Globus pallidus (tissue), 1 donor: ENCODE measurements at regions not wholly inside any gene's neighbourhood (a gene's known extent, or its start where the extent isn't known, plus 50 kb on each side); places are given as distances from the start of the nearest gene placed in this dataset.

Experiments used
- DNase-seq: peaks from one replicate; pipeline ENCODE4 v3.0.0-alpha.2; 2015; ENCODE audit warnings: low spot score

DNA sequence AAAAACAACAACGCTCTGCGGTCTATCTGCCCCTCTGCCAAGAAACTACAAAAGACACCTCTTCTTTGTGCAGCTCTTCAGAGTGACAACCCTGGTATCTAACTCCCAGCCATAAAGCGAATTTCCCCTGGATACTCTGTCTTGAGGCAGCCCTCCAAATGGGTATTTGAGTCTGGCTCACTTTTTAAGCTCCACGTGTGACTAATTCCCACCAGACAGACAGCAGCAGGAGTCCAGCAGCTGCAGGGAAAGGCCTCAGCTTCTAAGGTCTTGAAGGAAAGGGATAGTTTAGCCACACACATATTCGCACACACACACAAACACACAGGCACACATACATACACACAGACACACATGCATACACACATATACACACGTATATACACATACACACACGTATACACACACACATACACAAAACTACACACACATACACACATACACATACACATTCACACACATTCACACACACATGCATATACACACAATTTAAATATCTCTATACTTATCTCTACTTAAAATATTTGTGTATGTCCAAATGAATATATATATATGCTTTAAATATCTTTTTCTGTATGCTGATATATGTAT lies 188.8 kb downstream of the TSHZ3 start:
- DNase-seq = no peak

DNA sequence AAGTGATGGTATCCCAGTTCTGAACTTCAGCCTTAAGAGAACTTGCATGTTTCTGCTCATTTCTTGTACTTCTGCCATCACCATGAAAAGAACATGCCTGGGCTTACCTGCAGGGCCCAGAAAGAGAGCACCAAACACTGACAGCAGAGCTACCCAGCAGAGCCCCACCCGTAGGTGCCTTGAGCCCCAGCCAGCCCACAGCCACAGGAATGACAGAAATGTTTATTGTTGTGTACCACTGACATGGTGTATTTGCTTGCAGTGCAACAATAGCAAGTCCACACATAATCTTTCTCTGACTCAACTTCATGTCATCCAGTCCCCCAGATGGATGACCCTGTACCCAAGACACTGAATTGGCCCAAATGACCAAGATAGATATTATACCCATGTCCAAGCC lies 195.2 kb downstream of the TSHZ3 start:
- no peak for DNase-seq

DNA sequence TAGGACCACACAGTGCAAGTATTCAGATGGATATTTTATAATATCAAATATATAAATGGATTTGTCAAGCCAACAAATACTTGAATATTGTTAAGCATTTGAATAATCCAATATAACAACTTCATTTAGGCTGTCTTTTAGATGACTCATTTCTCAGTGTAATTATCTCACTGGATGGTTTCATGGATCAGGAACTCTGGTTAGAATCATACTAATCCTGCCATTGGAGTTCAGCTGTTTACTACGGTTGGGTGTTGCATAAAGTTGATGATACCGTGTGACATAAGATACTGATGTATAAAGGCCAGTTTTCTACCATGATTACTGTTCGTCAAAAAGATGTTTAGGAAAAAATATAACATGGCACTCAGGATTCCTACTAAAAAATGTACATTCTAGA lies 196.3 kb downstream of the TSHZ3 start:
- no peak for DNase-seq

DNA sequence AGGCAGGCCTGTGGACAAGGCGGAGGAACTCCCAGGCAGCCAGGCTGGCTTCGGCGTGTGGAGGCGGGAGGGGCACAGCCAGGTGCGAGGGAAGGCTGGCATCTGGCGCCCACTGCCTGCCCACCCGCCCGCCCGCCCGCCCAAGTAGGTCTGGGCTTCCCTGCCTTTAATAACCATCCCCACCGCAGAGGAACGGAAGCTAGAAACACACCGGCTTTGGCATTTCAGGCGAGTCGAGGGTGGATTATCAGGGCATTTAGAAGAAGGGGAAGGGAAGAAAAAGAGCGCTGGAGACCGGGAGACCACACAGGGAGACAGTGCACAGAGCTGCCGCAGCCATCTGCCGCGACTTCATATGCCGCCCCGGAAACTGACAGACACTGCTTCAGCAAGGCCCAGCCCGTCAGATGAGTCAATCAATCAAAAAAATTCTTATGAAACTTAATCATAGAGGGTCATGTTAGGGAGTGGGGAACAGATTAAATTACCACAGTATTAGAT lies 199.7 kb downstream of the TSHZ3 start:
- DNase-seq = no peak

DNA sequence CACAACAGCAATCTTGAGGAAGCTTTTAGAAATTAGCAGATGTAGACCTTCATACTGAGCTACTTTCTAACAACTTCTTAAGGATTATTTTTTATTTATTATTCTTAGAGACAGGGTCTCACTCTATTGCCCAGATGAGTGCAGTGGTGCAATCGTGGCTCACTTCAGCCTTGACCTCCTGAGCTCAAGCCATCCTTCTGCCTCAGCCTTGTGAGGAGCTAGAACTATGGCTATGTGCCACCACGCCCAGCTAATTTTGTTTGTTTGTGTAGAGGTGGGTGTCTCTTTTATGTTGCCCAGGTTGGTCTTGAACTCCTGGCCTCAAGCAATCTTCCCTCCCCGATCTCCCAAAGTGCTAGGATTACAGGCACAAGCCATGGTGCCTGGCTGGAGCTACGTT lies 200.6 kb downstream of the TSHZ3 start:
- no peak for DNase-seq

DNA sequence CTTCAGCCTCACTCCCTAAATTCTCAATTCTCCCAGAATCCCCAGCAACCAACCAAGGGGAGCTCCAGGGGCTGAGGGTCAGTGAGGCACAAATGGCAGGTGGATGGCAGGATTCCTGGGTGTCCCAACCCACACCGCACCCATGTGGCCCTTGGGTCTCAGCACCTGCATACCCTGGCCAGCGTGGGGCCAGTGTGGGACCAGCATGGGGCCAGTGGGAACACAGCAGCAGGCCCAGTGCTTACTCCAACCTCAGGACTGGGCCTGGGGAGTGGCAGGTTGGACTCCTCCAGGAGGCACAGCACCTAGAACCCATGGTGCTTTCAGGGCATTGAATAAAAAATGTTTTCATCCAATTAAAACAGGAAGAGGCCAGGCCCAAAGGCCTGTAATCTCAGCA lies 202.0 kb downstream of the TSHZ3 start:
- no peak for DNase-seq

DNA sequence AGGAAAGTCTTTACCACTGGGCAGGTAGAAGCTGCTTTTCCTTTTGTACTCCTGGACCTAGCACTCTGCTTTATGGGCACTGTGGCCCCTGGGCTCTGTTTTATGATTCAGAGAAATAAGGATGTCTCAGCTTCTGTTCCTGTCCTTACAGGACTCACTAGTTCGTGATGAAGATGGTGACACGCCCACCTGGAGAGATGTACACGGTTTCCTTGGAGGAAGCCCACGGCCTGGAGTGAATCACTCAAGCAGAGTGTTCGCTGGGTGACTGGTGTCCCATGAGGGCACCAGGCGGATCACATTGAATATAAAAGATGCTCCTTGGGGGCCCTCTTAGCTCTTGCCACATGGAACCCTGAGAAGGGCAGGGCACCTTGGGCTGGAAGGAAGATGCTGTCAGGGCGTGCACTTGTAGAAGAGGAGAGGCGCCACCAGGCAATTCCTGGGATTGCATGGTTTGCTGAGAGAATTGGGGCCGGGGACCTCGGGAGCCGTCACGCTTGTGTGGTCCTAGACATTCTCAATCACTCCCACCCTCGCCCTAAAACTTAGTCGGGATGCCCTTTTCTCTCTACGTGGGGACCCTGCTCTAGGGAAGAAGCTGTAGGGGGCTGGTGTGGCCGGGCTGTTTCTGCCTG lies 202.6 kb downstream of the TSHZ3 start:
- no peak for DNase-seq

DNA sequence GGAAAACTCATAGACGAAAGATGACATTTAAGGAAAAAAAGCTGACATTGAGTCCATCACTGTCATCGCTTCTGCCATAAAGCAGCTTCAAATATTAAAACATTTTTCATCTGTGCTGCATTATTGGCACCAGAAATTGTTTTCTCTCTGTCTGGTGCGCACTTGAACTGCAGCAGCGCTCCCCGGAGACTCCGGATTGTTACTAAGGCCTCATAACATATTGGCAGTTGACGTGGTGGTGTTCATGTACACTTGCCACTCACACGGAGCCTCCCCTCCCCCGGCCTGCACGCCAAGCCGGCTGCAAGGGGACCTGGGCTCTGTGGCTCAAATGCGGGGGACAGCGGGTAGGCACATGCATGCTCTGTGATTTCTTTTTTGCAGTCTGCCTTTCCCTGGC lies 203.2 kb downstream of the TSHZ3 start:
- no peak for DNase-seq

DNA sequence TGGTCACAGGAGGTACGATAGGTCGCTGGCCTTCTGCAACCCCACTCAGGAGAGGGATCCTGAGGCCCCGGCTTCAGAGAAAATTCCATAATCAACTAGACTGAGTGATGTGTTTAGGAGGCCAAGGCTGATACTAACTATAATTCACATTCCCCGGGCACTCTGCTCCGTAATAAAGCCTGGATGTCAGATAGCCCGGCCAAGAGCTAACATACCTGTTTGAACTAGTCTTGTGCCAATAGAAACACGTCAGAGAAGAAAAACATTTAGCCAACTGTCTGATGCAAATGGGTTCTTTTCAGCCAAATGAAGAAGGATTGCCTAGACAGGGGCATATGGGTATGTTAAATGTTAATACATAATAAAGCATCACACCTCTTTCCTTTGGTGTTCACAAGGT lies 204.2 kb downstream of the TSHZ3 start:
- no peak for DNase-seq

DNA sequence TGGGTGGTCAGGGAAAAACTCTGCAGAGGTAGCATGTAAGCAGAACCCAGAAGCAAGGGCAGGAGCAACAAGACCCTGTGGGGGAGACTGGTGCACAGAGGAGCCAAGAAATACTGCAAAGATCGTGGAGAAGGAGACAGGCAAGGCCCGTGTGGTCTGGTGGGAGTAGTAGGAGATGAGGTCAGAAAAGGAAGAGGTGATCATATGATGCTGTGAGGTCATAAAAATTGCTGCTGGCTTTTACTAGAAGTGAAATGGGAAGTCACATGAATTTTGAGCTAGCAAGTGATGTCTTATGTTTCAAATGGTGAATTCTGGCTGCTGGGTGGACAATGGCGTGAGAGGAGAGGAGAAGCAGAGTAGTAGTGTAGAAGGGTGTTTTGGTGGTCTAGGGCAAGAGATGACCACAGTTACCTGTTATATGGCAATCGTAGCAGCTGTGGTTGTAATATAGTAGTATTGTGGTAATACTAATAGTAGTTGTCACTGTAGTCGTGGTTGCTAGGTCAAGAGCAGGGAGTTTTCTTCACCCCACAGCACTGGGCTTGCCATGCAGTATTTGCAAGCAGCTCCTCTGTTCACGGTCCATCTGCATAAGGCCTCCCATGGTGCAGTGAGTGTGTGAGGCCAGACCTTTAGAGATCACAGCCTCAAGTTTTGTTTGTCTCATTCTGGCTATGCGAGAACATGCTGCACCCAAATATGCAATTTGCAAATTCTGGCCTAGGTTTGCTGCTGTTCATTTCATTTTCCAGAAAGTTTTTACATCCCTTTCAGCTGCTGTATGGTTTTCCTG lies 205.0 kb downstream of the TSHZ3 start:
- no peak for DNase-seq

DNA sequence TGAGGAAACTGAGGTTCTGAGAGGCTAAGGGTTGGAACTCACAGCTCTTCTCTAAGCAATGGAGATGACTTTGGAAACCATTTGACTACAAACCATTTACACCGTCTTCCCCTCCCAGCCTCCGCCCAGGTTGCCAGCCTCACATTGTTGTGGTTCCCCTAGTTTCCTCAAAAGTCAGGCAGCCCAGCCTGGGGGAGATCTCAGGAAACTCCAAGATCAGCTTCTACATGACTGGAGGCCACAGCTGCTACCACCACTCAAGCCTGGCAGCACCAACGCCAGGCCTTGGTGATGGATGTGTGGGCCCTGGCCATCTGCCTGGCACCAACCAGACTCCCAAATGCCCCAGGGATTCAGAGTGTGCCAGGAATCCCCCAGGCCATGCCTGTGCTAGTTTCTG lies 207.9 kb downstream of the TSHZ3 start:
- DNase-seq = no peak

DNA sequence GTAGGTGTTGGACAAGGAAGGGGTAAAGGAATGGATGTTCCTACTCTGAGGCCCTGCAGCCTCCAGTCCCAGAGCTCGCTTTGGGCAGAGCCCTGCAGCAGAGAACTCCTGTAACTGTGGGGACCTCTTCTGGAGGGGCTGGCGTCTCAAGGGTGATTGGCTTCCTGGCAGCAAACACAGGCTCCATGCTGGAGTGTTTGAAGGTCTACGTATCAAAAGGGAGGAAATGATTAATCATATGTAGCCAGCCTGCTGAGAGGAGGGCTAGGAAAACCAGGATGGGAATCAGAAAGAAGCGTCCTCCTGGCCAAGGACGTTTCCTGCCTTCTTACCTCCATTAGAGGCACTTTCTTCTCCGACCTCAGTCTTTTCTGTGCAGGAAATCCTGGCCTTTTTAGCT lies 208.5 kb downstream of the TSHZ3 start:
- DNase-seq = no peak

DNA sequence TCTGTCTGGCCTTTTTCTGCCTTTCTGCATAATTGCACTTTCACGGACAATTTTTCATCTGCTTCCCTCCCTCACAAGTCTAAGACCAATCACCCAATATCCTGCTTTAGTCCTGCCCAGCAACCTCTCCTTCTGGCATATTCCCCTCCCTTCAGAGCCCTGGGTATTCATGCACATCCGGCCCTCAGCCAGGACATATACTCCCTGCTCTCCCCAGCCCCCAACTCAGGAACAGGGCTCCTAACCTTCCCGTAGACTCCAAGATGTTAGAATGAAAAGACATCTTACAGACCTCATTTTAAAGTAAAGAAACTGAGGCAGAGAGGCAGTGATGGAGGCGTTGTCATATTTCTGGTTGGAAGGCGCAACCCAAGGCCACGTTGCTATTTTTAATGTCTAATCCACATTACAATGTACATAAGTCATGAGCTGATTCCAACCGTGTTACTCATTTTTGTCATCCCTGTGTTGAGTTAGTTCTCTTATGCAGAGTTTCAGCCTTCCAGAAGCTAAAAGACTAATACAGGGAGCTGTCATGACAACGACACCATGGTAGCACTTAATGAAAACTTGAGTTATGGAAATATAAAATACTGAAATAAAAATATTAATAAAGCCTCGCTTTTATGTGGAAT lies 209.2 kb downstream of the TSHZ3 start:
- DNase-seq = no peak

DNA sequence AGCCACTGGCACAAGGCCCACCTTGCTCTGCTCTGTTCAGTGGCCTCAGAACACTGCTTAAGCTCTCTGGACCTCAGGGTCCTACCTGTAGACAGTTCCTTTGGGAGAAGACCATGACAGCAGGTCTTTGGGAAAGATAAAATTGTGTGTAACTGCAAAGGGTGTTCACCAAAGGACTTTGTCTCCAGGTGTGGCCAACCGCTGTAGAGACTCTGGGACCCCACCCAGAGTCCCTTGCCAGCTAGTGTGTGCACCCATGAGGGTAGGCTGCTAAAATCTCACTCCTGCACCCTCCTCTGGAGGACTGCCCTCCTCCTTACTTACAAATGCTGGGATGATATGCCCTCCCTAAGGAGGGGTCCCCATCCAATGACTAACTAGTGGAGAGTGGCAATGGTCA lies 211.2 kb downstream of the TSHZ3 start:
- no peak for DNase-seq

DNA sequence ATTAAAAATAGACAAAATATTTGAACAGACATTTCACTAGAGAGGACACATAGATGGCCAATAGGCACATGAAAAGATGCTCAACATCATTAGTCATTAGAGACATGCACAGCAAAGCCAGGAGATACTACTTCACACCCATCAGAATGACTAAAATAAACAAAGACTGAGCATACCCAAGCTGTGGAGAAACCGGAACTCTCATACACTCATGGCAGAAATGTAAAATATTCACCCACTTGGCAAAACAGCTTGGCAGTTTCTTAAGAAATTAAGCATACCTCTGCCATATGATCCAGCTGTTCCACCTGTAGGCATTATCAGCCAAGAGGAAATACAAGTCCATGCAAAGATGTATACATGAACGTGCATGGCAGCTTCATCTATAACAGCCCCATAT lies 213.4 kb downstream of the TSHZ3 start:
- DNase-seq = no peak

DNA sequence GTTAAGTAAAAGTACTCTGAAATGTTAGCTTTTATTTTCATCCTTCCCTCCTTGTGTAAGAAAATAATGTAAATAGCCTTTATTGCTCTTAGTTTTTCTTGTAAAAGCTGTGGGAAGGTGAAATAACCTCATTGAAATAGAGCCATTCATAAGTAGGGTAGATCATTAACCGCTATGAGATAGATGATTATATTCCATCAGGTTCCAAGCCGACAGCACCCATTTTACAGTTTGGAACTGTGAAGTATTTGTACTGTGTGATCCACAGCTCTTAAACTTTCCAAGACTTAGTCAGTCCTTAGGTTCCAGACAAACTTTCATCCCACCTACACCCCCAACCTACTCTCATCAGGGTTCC lies 216.5 kb downstream of the TSHZ3 start:
- no peak for DNase-seq

DNA sequence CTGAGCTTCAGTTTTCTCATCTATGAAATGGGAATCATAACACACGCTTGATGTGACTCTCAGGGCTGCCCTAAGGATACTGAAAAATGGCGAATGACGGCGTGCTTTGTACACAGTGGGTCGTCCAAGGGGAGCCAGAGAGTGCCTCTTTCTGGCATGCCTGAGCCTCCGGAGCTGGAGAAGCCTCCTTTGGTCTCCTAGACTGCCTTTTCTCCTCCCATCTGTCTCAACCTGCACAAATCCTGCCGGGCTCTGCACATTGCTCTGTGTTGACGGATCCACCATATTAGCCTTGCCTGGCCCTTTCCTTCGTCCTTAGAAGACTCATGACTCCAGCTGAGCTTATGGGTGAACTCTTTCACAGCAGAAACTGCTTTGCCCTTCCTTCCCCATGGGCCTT lies 220.9 kb downstream of the TSHZ3 start:
- no peak for DNase-seq

DNA sequence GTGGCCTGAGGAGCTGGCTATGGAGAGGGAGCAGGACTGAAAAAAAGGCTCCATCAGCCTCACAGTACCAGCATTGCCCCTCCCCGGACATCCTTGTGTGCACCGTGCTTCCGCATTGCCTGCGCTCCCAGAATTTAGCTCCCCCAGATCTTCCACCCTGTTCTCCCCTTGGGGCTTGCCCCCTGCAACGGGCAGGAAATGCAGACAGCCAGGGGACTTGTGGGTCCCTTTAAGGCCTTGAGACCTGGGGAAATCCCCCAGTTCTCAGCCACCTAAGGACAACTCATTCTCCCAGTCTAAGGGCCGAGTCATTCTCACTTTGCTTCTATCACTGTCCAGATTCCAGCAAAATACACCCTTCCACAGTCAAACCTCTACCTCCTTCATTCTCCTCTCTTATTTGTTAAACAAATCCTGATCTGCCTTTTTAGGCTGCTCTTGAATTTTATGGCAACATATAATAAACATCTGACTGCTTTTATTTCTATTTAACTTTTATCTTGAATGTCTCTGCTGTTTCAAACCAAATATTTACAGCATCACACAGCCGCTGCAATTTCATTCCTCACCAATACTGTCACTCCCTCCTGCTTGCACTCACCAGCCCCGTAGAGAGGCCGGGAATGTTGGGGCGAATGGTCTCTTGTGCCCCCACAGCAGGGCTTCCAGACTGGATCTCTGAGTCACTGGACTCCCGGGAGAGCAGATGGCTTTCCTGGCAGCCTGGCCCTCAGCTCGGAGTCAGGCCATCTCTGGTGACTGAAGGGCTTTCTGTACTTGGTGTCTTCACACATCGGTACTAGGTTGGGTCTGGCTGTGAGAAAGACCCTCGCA lies 221.9 kb downstream of the TSHZ3 start:
- DNase-seq = no peak

DNA sequence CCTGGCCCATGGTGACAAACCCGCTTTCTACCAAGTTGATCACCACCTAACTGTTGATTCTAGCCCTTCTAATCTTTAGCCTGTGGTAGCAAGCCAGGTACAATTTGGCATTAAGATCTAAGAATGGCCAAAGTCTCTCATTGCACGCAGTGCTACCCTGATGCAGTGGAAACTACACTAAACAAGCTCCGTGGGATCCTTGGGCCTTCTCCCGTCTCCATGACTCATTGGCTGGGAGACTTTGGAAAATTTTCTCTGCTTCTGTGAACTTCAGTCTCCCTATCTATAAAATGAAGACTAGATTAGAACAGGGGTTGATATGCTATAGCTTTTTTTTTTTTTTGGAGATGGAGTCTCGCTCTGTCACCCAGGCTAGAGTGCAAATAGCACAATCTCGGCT lies 223.0 kb downstream of the TSHZ3 start:
- no peak for DNase-seq

DNA sequence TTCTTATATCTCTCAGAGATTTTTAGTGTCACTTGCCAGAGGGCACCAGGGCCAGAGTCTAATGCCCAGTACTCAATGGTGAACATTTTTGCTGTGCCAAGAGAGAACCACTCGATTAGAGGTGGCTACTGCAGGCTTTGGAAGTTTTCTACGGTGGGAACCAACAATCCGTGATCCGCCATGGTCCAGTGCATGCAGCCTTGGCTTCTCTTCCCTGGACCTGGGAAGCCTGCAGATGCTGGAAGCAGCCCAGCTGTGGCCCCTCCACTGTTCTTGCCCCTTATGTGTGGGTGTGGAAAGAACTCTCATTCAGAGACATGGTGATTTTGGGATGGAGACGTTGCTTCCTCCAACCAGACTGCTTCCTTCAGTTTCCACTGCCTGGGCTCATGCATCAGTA lies 224.2 kb downstream of the TSHZ3 start:
- DNase-seq = no peak

DNA sequence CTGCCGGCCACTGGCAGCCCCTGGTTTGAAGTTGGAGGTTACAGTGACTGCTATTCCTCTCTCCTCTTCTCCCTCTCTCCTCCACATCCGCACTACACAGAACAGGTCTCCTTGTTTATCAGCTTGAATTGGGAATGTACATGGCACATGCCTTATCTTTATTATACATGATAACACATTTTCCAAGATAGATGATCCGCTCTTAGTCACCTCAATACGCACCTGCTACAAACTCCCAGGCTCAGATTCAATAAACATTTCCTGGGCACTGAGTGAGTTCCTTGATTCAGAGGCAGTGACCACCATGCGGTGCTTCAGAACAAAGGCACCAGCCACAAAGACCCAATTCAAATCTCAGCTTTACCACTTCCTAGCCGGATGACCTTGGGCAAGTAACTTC lies 227.7 kb downstream of the TSHZ3 start:
- no peak for DNase-seq

DNA sequence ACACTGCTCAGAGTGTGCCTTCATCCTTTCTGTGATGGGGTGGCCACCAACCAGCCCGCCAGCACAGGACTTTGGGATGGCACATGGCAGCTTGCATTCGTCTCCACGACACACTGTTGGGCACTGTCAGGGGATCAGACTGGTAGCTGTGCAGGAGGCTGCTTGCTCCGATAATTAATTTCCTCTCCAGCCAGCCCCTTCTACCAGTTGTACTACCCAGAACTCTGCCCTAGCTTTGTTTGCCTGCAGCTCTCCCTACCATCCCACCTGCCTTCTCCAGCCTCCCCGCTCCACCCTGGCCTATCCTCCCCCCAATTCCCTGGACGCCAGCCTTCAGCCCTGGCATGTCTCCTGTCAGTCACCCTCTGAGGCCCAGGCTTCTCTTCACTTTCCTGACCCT lies 228.3 kb downstream of the TSHZ3 start:
- DNase-seq = no peak
